ENCODE measurements at regions not wholly inside any gene's neighbourhood (a gene's known extent, or its start where the extent isn't known, plus 50 kb on each side); places are given as distances from the start of the nearest gene placed in this dataset.

DNA sequence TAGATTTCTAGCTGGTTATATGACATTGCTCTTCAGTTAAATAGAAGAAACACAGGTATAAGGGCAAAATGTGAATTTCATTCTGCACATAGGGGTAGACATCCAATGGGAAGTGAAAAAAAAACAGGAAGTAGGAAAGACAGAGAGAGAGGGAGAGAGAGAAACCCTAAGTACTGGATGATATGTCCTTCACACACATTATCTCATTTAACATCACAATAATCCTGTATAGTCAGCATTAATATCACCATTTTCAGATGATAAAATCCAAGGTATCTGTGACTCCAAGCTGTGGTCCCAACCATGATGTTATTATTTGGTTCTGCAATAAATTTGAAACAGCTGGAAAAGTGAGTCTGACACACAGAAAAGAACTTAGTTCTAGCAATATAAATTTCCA is 759.9 kb downstream of the SATB2 start:
- DNase-seq, result no peak

DNA sequence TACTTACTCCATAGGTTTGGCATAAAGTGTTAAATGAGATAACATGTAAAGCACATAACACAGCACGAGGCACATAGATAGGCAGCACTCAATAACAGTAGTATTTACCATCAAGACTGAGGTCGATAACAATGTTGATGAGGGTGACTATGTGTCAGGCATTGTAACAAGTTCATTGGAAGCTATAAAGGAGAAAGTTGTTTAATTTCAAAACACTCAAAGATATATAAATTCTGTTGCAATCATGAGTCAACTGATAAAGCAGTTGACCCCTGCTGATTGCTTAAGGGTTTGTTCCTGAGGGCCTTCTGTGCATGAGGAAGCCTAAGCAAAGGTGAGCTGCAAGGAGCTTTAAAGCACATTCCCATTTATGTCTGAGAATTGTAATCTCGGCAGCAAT is 760.5 kb downstream of the SATB2 start:
- DNase-seq, result no peak

DNA sequence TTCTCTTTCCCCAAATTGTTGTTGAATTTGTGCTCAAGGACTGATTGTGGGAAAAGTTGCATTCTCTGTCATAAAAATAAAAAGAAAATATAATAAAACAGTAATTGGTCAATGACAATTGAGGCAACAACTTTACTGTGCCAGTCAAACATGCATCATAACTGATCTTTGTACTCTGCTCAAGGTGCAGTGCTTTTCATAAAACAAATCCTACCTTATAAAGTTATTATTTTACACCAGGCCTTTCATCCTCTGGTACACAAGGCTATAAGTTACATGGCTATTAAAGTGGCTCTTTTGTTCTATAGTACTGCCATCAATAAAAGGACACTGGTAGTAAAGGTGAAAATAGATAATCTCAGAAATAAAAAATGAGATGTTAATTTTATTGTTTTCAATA is 761.9 kb downstream of the SATB2 start:
- DNase-seq, result no peak

DNA sequence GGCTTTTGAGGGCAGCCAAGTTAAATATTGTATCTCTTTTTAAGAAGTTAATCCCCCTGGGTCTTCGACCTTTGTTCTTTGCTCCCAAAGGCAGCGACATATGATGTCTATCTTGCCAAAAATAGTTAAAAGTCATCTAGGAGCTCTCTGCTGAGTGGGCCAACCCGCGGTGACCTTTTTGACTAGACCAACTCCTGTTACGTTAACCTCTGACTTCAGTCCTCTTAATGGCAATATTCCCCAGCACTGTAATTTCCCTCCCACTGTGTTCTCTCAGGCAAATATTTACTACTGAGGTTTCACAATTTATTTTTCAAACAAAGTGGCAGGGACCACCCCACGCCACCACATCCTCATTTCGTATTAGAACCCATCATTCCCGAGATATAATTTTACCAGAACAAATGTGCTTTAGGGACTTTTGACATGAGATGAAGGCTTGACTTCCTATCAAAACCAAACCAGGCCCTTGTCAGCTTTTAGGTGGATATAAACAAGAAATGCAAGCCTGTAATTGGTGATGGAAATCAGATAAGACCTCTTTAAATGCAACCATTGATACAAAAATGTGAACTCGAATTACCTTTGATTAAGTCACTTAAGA is 764.7 kb downstream of the SATB2 start:
- DNase-seq, result no peak

DNA sequence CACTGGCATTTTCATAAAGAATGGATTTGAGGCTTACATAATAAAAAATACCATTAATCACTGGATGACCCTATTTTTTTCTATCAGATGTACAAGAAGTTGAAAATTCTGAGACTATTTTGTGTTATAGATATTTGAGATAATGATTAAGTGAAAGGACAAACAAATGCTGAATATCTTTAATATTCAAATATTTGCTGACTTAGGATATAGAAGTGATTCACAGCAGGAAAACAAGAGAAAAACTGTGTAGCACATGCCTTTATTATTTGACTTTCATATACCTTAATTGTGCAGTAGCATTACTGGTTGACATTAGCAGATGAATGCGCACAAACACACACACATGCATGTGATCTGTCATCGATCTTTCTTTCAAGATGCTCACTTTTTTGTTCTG is 766.5 kb downstream of the SATB2 start:
- DNase-seq, result no peak

DNA sequence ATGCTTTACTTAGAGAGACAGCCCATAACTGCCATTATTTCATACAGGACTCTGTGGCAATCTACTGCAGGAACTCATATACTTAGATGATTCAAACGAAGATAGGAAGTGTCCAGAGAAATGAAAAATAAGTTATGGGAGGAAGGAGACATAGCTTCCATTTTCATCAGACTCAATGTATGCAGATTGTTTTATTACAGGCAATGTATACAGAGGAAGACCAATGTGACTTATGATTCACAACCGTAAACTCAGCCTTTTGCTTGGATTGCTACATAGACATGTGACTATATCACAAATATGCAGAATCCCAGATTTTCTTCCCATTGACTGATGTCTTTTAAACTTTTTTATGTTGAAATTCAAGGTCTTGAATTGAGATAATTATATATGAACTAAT is 793.4 kb downstream of the SATB2 start:
- DNase-seq, result no peak

DNA sequence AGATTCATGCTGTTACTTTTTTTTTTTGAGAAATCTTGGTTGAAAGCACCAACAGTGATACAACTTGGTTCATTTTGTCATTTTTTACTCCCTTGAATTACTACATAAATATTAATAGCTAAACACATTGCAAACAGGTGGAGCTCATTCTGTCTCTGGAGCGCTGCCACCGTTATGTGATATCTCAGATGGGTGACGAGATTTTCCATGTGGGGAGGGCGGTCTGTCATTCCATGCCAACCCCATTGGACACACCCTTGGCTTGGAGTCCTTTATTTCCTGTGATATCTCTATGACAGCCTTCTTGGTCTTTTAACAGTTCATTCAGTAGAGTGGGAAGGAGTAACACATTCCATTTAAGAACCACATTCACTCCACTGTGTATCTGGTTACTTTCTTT is 794.8 kb downstream of the SATB2 start:
- DNase-seq, result no peak

DNA sequence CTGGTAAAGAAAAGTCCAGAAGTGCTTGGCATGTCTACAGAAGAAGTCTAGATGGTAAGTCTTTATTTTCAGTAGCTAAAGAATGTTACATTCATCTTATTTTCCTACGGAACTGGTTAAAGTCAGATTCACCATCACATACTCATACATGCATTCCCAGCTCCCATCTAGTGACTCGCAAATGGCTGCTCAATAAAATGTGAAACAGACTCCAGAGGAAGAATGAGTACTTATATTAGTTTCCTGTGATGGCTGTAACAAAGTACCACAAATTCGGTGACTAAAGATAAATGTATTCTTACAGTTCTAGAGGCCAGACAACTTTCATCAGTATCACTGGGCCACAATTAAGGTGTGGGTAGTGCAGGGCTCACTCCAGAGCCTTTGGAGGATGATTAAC is 797.2 kb downstream of the SATB2 start:
- no peak for DNase-seq

DNA sequence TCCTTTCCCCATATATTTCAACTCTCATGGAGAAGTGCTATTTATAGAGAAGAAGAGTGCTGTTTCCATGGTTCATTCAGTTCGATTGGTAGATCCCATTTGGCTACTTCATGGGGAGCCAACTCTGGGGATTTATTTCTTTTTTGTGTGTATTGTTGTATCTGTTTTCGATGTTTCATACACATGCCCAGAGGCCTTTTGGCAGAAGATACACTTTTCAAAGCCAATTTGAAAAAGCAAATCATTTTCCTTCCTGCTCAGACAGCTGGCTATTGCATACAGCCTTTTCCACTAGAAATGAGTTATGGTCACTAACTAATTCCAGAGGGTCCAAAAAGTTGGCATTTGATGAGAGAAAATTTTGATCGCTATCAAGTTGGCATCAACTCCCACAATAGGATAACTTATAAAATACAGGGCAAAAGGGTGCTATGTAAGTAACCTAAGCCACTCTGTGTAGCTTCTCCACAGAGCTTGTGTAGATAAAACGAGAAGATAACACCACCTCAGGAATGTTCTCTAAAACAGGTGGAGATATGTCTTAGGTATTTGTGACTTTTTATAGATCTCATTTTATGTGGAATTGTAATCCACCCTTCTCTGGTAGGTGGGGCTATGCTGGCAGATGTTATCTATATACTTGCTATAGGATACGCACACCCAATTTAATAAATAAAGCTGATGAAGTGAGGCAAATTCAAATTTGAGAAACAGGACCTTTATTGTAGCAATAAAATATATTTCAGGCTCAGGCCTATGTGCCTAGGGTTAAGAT is 798.5 kb downstream of the SATB2 start:
- no peak for DNase-seq

DNA sequence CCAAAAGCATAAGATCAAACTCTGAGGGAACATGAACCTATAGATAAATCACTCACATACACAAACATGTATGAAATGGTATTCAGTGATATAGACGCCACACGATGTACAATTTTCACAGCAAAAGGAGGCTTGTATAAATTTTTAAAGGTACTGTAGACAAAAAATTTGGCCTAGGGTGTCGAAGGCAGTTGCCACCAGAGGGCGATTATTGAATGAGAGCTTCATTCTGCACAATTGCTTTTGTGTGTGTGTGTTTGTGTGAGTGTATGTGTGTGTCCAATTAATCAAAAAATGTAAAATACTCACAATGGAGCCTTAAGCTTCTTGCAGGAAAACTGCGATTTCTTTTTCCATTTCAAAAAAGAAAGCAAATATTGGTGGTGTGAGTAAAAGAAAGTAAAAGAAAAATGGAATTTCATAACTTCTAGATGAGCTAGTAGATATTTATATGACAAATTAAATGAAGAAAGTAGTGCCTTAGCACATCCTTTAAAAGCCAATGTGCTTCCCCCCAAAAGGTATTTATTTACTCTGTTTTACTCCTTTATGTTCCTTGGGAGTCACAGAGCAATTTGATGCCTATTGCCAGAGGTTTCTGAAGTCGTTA is 800.1 kb downstream of the SATB2 start:
- DNase-seq, result no peak

DNA sequence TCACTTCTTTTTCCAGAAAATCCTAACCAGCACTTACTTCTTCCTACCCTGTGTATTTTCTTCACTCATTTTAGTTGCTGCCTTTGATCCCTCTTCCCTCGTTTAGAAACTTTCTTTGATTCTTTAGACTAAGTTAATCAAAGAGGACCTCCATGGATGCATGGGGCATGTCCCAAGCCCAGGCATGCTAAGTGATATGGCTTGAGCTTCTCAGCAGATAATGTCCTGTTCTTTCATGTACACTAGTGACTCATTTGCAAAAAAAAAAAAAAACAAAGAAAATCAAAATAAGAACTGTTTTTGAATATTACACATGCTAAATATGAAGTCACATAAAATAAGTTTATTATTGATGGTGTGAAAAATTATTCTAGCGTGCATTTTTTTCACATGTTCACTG is 800.9 kb downstream of the SATB2 start:
- no peak for DNase-seq

DNA sequence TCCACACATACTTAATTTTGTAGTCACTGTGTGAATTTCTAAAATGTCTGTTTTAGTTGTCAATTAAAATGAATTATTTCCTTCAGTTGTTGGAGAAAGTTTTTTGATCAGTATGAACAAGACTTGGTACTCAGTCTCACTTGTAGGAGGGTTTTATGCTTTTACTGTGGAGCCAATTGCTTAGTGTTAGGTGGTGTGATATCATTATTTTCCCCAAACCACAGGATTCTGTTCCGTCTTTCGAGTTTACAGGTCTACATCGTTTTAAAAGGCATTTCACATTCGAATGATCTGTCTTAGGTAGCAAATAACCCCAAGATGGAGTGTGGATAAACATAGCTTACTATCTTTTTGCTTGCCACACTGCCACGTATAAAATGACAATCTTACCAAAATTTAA is 803.1 kb downstream of the SATB2 start:
- no peak for DNase-seq

DNA sequence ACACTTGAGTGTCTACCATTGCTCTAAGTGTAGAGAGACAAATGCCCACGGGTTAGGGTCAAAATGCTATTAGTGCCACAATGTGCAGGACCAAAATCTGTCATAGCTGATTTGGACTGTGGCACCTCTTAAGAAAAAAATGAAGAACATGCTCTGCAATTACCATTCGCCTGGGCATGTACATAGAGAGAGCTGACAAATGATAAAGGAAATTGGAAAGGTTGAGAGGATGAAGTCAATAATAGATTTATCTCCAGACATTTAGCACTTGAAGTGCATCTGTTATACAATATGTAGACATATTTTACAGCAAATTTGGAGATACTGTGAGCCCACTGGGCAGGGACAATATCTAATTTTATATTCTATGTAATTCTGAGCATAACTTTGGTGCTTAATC is 804.4 kb downstream of the SATB2 start:
- no peak for DNase-seq

DNA sequence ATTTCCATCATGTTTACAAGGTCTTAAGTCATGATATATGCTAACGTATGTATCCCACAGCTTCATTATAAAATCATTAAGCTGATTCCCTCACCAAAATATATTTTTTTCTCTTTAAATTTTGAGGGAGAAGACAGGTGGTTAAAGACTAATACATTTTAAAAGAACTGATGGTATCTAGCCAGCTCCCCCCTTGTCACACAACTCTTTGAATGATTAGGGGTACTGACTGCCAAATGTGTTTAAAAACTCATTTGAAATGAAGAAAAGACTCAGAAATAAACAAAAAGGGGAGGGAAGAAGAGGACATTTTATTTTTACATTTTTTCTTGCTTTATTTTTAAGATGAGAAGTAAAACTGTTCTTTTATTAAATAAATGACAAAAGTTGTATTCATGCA is 805.3 kb downstream of the SATB2 start:
- DNase-seq, result no peak

DNA sequence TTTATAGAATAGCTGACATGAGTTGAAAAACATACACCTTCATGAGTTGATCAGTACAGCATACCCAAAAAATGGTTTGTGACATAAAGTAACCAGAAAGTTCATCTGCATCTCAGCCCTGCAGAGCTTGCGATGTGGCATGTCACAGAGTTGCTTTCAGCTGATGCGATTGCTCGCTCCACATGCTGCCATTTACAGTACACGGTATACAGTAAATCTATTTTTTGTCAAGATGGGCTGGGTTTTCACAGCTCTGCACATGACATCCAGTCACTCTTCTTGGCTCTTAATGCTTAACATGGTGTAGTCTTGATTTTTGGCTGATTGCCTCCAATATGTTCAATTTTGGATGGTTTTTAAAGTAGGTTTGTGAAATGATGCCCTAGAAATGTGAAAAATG is 811.9 kb downstream of the SATB2 start:
- DNase-seq, result no peak

DNA sequence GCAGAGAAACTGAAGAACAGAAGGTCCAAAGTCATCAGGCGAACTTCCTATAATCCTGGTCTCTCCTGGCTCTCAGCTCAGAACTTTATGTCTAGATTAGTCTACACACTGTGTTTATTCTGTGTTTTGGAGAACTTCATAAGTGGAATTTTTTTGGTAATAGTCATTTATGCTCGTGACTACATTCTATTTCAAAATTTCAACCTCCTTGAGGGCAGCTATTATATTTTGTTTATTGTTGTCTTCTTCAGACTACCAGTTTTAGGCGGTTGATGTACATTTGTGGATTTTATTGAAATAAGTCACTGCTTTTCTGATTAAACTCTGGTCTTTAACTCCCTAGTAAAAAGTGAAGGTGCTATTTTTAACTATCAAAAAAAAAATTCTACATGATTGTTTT is 816.6 kb downstream of the SATB2 start:
- DNase-seq, result no peak

DNA sequence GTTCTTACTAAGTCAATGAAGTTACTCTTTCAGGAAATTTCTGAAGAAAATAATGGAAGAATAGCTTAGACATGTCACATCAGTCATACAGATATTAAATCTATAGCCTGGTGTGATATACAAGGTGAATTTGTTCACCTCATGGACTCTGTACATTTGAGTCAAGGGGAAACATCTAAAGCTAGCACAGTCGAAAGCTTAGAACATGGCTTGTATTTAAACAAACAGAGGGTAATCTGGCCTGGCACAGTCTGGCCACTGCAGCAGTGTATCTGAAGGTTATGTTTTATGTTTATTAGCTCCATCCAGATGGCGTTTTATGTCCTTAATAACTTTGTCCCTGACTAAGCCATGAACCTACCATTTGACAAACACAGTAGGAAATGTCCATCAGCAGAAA is 817.3 kb downstream of the SATB2 start:
- no peak for DNase-seq

DNA sequence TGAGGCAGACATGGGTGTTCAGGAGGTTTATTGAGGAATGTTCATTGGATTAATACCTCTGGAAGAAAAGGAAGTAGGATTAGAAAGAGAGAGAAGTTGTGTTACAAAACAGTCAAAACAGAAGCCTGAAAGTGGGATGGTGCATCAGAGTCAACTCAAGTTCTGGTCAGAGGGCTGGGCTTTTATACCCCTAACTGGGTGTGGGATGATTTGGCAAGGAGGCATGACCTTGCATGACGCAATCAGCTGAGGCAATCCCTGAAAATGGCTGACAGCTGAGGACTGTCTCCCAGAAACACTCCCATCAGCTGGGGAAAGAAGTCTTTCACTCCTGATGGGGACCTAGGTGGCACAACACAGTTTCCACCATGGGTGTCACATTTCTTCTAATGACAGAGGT is 818.2 kb downstream of the SATB2 start:
- DNase-seq, result no peak

DNA sequence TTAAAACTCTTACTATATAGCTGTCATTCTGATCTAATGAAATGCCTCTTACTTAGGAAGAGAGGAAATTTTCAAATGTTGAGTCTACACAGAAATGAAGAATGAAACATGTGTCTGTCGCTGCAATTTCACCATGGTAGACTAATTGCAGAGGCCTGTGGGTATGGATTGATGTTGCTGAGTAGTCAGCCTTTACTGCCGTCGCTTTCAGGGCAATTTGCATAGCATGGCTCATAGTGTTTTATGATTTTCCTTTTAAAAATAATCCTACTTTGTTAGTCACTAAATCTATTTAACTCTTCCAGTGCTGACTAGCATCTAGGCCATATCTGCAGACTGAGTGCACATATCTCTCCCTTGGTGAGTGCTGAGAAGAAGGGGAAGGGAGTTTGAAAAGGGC is 819.2 kb downstream of the SATB2 start:
- no peak for DNase-seq

DNA sequence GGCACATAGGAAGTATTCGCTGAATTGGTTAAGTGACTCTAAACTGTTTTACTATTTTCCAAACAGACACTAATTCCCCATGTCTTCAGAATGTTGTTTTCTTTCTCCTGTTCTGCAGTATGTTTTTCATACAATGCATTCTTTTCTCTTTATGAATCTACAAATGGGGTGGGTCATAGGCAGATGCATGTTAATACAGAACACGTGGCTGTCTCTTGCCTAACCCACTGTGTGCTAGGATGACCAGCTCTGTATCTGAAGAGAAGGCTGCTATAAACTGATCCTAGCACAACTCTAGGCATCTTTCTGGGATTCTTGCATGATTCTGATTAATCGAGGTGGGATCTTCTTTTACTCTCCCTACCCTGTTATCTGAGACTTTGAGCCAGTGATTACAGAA is 826.0 kb downstream of the PLCL1 start:
- DNase-seq, result no peak

DNA sequence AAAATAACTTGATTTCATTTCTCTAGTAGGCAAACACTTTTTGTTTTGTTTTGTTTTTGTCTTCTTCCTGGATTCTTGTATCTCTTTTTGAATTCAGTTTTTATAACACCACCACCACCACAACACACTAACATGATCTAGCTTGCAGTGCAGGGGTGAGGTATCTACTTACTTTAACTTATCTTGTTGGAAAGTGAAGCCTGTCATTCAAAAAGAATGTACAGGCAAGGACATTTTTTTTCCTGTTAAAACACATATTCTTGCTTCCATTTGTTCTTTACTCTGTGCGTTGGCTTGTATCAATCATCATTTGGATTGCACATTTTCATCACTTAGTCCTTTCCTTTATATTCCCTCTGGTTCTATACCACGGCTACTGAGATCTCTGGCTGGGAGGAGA is 824.2 kb downstream of the PLCL1 start:
- no peak for DNase-seq

DNA sequence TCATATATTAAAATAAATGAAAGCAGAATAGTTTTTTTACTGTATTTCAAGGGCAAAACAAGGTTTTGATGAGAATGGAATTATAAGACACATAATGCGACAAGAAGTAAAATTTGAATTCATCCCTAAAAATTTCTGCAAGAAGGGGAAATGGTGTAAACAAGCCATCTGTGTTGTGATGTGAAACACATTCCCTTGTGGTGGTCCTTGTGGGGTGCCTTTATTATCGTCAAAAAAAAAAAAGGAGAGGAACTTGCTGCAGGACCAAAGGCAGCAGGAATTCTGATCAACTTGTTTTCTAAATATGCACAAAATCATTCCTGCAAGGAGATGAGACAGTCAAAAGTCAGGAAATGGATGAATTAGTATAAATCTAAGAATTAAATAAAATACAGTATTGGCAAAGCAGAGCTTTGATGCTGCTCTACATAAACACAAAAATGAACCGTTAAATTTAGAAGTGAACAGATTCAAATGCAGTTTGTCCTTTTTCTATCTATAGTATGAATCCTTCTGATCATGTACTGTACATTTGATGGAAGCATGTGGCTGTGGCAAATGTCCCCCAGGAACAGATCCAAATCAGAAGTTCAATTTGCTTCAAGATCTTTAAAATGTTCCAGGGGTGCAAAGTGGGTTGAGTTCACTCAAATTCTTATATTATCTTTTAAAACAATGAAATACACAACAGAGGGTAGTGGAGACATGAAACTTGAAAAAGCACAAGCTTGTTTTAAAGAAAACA is 818.8 kb downstream of the PLCL1 start:
- DNase-seq, result no peak

DNA sequence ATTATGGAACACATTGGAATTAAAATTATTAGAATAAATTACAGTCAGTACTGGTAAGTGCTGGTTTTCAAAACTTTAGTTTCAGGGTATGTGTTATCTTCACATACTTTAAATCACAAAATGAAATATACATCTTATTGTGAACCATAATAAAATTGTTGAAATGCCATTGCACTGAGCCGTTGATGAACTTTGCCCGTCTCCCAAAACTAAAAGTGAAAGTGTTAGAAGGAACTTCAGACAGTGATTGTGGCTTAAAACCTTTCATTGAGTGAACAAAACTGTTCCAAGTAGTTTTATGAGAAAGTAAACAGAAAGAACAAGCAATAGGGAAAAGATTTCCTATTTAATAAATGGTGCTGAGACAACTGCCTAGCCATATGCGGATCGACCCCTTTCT is 811.6 kb downstream of the PLCL1 start:
- no peak for DNase-seq

DNA sequence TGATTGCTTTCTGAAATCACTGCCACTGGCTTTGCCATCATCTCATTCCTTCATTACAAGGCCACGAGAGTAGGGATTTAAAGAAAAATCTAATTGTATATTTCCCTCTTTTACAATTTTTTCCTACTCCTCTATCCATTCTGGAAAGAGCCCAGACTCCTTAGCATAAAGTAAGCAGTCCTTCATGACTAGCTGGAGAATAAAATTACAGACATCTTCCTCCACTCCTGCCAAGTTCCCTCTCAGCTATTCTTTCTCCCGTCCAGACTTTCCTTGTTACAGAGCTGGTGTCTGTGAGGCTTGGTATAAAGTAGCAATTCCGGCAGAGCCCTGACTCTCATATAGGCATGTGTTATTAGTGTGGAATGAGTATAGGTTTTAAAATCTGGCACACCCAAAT is 806.8 kb downstream of the PLCL1 start:
- DNase-seq, result no peak

Measured in activated T-cell treated with anti-CD3 and anti-CD28 coated beads for 4 hours (primary cell).